Neuronal stem cell (in vitro differentiated cells): ENCODE measurements at regions not wholly inside any gene's neighbourhood (a gene's known extent, or its start where the extent isn't known, plus 50 kb on each side); places are given as distances from the start of the nearest gene placed in this dataset.

Experiments used
- DNase-seq: peaks from one replicate; pipeline ENCODE4 v3.0.0-alpha.2; 2013; ENCODE audit warnings: low spot score
- H2AFZ ChIP-seq: one replicate; pipeline ENCODE4 v1.6.1; 2013; ENCODE audit warnings: mild to moderate bottlenecking, low read length, inconsistent platforms
- H2AK5ac ChIP-seq: 2 replicates; pipeline ENCODE4 v1.6.1; 2013; ENCODE audit warnings: low read depth, mild to moderate bottlenecking, inconsistent platforms, low read length, moderate library complexity, mixed read lengths
- H2BK120ac ChIP-seq: 2 replicates; pipeline ENCODE4 v1.6.1; 2013; ENCODE audit warnings: low read depth, mild to moderate bottlenecking, inconsistent platforms, low read length, moderate library complexity, mixed read lengths
- H2BK12ac ChIP-seq: one replicate; pipeline ENCODE4 v1.6.1; 2013; ENCODE audit warnings: low read length, inconsistent platforms
- H2BK15ac ChIP-seq: 2 replicates; pipeline ENCODE4 v1.6.1; 2013; ENCODE audit warnings: mild to moderate bottlenecking, low read length, inconsistent platforms, mixed read lengths
- H2BK5ac ChIP-seq: one replicate; pipeline ENCODE4 v1.6.1; 2013; ENCODE audit warnings: inconsistent platforms, mild to moderate bottlenecking, low read length, moderate library complexity
- H3K14ac ChIP-seq: one replicate; pipeline ENCODE4 v1.6.1; 2013; ENCODE audit warnings: low read length, inconsistent platforms
- H3K18ac ChIP-seq: 2 replicates; pipeline ENCODE4 v1.6.1; 2013; ENCODE audit warnings: low read length, inconsistent platforms
- H3K23ac ChIP-seq: 2 replicates; pipeline ENCODE4 v1.6.1; 2013; ENCODE audit warnings: low read depth, mild to moderate bottlenecking, mixed read lengths, low read length, inconsistent platforms; ENCODE audit not compliant: poor library complexity
- H3K27ac ChIP-seq: replicated peaks from 3 replicates; pipeline ENCODE4 v1.5.1; 2013; ENCODE audit warnings: low read length, inconsistent platforms
- H3K27me3 ChIP-seq, 3 experiments: 2 replicates each; pipeline ENCODE4 v1.6.1; 2013; ENCODE audit warnings: low read length in 3 of 3, mild to moderate bottlenecking in 2 of 3, inconsistent platforms in 1 of 3, low read depth in 1 of 3, mixed read lengths in 1 of 3, moderate library complexity in 1 of 3; ENCODE audit not compliant: control insufficient read depth in 3 of 3, insufficient read depth in 3 of 3
- H3K36me3 ChIP-seq, 2 donors: replicated peaks in 1 of 2; 2 replicates each; pipeline ENCODE4 v1.6.1; 2013; ENCODE audit warnings: low read length in 2 of 2; ENCODE audit not compliant: control insufficient read depth in 2 of 2, insufficient read depth in 2 of 2
- H3K4ac ChIP-seq: 2 replicates; pipeline ENCODE4 v1.6.1; 2013; ENCODE audit warnings: inconsistent platforms, mild to moderate bottlenecking, low read length, moderate library complexity
- H3K4me1 ChIP-seq, 2 donors: 1 replicate in 1 of 2; 2 replicates in 1 of 2; pipeline ENCODE4 v1.6.1; 2013; ENCODE audit warnings: low read length in 2 of 2, low read depth in 1 of 2; ENCODE audit not compliant: control insufficient read depth in 2 of 2, insufficient read depth in 1 of 2
- H3K4me2 ChIP-seq: one replicate; pipeline ENCODE4 v1.6.1; 2013; ENCODE audit warnings: mild to moderate bottlenecking, low read length, inconsistent platforms; ENCODE audit not compliant: insufficient read depth, poor library complexity, severe bottlenecking
- H3K4me3 ChIP-seq, 2 donors: 2 replicates each; pipeline ENCODE4 v1.5.1; 2013; ENCODE audit warnings: low read length in 2 of 2, mild to moderate bottlenecking in 2 of 2, inconsistent platforms in 1 of 2, moderate library complexity in 1 of 2
- H3K79me1 ChIP-seq: one replicate; pipeline ENCODE4 v1.6.1; 2013; ENCODE audit warnings: low read depth, mild to moderate bottlenecking, inconsistent platforms, low read length, moderate library complexity
- H3K9ac ChIP-seq: one replicate; pipeline ENCODE4 v1.6.1; 2013; ENCODE audit warnings: mild to moderate bottlenecking, low read depth, low read length, inconsistent platforms; ENCODE audit not compliant: poor library complexity
- H3K9me3 ChIP-seq, 2 donors: replicated peaks in 1 of 2; 2 replicates each; pipeline versions ENCODE3 to v1.6.1; 2013; ENCODE audit warnings: low read length in 2 of 2, mild to moderate bottlenecking in 2 of 2, inconsistent platforms in 1 of 2, low read depth in 1 of 2, mixed read lengths in 1 of 2, moderate library complexity in 1 of 2; ENCODE audit not compliant: control insufficient read depth in 2 of 2, insufficient read depth in 1 of 2
- H4K8ac ChIP-seq: one replicate; pipeline ENCODE4 v1.6.1; 2013; ENCODE audit warnings: low read depth, mild to moderate bottlenecking, inconsistent platforms, low read length, moderate library complexity
- H4K91ac ChIP-seq: one replicate; pipeline ENCODE4 v1.6.1; 2013; ENCODE audit warnings: low read length, low read depth, mild to moderate bottlenecking, inconsistent platforms; ENCODE audit not compliant: poor library complexity
- WGBS, 2 donors: extraction: QIAGEN DNeasy Blood & Tissue Kit; methylation state at CpG; one replicate each; pipeline ENCODE4 v1.1.7; 2013; ENCODE audit warnings: missing lambda C conversion rate in 2 of 2, mixed read lengths in 1 of 2; ENCODE audit not compliant: insufficient read length in 2 of 2, insufficient replicate concordance in 1 of 2; ENCODE audit errors: extremely low coverage in 2 of 2; 5-methylcytosine and 5-hydroxymethylcytosine counted together

DNA sequence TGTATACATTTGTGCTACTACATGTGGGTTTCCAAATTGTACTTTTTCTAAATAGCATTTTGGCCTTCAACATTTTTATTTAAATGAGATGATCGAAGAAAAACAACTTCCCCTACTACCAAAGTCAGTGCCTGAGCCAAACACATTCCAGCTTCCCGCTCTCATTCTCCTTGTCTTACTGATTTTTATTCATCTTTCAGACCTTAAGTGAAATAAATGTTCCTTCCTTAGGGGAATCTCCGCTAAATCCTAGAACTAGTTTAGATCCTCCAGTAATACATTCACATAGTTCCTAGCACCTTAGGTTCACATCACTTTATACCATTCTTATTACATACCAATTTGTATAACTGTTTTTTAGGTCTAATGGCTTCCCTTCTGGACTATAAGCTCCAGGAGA is 122.3 kb upstream of the COL3A1 start:
- Histone ChIP-seq H3K9me3 (no peaks in the 10 kb centered on the region), H3K23ac (no peak overlapping the region), H3K14ac (no peak overlapping the region)

DNA sequence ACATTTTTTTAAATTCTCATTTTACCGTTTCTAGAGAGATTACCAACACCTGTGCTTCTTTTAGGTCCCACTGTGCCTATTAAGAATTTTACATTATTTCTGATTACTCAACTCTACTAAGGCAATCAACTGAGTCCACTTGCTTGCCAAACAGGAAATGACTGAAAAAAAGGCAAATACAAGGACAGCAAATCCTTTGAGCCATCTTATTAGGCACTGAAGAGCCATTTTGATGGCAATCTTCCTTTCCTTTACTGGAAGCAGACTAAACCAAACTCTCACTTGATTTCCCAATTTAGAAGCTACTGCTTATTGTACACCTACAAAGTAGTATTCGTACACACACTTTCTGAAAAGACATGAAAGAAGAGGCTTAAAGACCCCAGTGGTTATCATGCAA is 121.4 kb upstream of the COL3A1 start:
- Histone ChIP-seq H3K14ac (no peak overlapping the region), H3K9ac (no peak overlapping the region), H3K9me3 (no peaks in the 10 kb centered on the region), H3K4me1 (no peaks in the 10 kb centered on the region), H3K4ac (no peak overlapping the region), H3K18ac (no peak overlapping the region), H3K27me3 (no peaks in the 10 kb centered on the region), H2AFZ (peak overlapping the region; percentile 53), H2BK15ac (no peak overlapping the region), H3K27ac (no peak overlapping the region), H4K8ac (no peak overlapping the region), H2AK5ac (no peak overlapping the region), H3K4me2 (no peak overlapping the region), H3K4me3 (no peak overlapping the region), H3K23ac (no peak overlapping the region), H2BK120ac (no peak overlapping the region), H4K91ac (no peak overlapping the region), H2BK5ac (no peak overlapping the region), H2BK12ac (no peak overlapping the region), H3K36me3 (no peaks in the 10 kb centered on the region), H3K79me1 (no peaks in the 10 kb centered on the region)
- DNase-seq: no peak
- no CpG with 5 or more reads among the region's 2 CpGs for WGBS, 2 donors

More for the DNA sequence above, 122.3 kb upstream of the COL3A1 start:
- no peak overlapping the region for H3K4me2 ChIP-seq
- H3K27ac ChIP-seq: no peak overlapping the region
- no peak overlapping the region for H3K18ac ChIP-seq
- H4K8ac ChIP-seq: no peak overlapping the region
- no peak overlapping the region for H2BK5ac ChIP-seq
- no peaks in the 10 kb centered on the region for H3K79me1 ChIP-seq
- H3K9ac ChIP-seq: no peak overlapping the region
- no peak overlapping the region for H2AK5ac ChIP-seq
- H4K91ac ChIP-seq: no peak overlapping the region
- no peak overlapping the region for H2BK12ac ChIP-seq
- no peak for DNase-seq
- no CpG with 5 or more reads among the region's 3 CpGs for WGBS, 2 donors
- no peak overlapping the region for H3K4me3 ChIP-seq
- no peak overlapping the region for H2BK120ac ChIP-seq
- H2BK15ac ChIP-seq: no peak overlapping the region
- H3K4ac ChIP-seq: no peak overlapping the region
- H3K4me1 ChIP-seq: no peaks in the 10 kb centered on the region
- H3K36me3 ChIP-seq: no peaks in the 10 kb centered on the region
- no peak overlapping the region for H2AFZ ChIP-seq
- H3K27me3 ChIP-seq: no peaks in the 10 kb centered on the region

- Histone ChIP-seq H2BK15ac (no peak overlapping the region), H2AFZ (peak overlapping the region; percentile 53), H3K23ac (no peak overlapping the region), H3K27ac (no peak overlapping the region), H4K8ac (no peak overlapping the region), H2BK12ac (no peak overlapping the region), H3K4me1 (no peaks in the 10 kb centered on the region), H3K4ac (no peak overlapping the region), H2BK120ac (no peak overlapping the region), H3K27me3 (no peaks in the 10 kb centered on the region), H3K36me3 (no peaks in the 10 kb centered on the region), H3K79me1 (no peaks in the 10 kb centered on the region), H3K9me3 (no peaks in the 10 kb centered on the region), H4K91ac (no peak overlapping the region), H3K4me2 (no peak overlapping the region), H2BK5ac (no peak overlapping the region), H3K9ac (no peak overlapping the region), H3K14ac (no peak overlapping the region), H2AK5ac (no peak overlapping the region), H3K18ac (no peak overlapping the region), H3K4me3 (no peak overlapping the region)
- DNase-seq: no peak
- WGBS, 2 donors: no CpG with 5 or more reads among the region's 2 CpGs
These were observed 120.9 kb upstream of the COL3A1 start for GRCh38 chr2:188853307-188853706.

- no peak overlapping the region for H2BK5ac ChIP-seq
- H3K36me3 ChIP-seq: no peaks in the 10 kb centered on the region
- no peak overlapping the region for H2BK12ac ChIP-seq
- H3K23ac ChIP-seq: no peak overlapping the region
- no peak overlapping the region for H3K14ac ChIP-seq
- H3K4me1 ChIP-seq: no peaks in the 10 kb centered on the region
- no peak overlapping the region for H3K9ac ChIP-seq
- no peak overlapping the region for H3K18ac ChIP-seq
- H2AK5ac ChIP-seq: no peak overlapping the region
- no peak overlapping the region for H2AFZ ChIP-seq
- WGBS, 2 donors: no CpG with 5 or more reads among the region's 2 CpGs
- no peak overlapping the region for H2BK15ac ChIP-seq
- DNase-seq: no peak
- H3K4me2 ChIP-seq: no peak overlapping the region
- H4K91ac ChIP-seq: no peak overlapping the region
- no peak overlapping the region for H3K4ac ChIP-seq
- H4K8ac ChIP-seq: no peak overlapping the region
- H3K4me3 ChIP-seq: no peak overlapping the region
- no peak overlapping the region for H2BK120ac ChIP-seq
- H3K27me3 ChIP-seq: no peaks in the 10 kb centered on the region
- no peaks in the 10 kb centered on the region for H3K79me1 ChIP-seq
- H3K27ac ChIP-seq: no peak overlapping the region
- no peaks in the 10 kb centered on the region for H3K9me3 ChIP-seq
These were observed 108.5 kb upstream of the COL3A1 start for GRCh38 chr2:188865681-188866080.
